NCI-H510A treated with DMSO at 0.1 percent for 48 hours (cell line): ENCODE measurements at regions not wholly inside any gene's neighbourhood (a gene's known extent, or its start where the extent isn't known, plus 50 kb on each side); places are given as distances from the start of the nearest gene placed in this dataset.
"Not testable (repeated sequence)": the region's sequence is repeated elsewhere in the genome, so short reads cannot be mapped to it uniquely, and the experiment has no call there.

ENCODE experiments used
- DNase-seq: peaks from one replicate; lab custom pipeline; 2025; lab: John Stamatoyannopoulos, UW

DNA sequence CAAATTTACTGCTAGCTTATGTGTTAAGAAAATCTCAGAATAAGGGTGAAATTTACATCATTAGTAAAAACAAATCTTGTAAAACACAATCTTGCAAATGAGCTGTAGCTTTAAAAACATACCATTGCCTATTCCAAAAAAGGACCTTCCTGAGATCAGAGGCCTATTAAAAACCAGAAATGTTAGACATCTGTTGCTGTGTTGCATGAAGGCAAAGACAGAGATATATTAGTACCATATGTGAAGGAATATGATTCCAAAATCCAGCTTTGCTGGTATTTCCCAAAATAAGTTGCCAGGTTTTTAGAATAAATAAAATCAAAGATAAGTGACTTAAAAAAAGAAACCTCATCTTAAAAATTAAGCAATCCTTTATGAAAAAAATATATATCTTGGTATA is 504.1 kb upstream of the CDIN1 start:
- no peak for DNase-seq

DNA sequence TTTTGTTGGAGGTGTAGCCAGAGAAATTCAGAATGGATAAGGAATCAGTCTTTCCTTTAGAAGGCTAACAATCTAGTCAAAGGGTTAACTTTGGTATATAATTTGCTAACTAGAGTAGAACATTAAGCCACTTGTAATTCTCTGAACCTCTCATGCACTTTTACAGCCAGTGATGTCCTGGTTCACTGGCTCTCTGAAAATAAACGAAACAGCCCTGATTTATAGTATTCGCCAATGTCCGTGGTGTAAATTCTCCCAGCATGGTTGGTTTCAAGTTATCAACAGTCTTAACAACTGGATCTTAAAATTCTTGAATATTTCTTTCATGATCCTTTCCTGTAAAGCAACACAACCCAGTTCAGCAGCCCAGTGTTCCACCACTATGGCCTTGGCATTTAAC is 500.4 kb upstream of the CDIN1 start:
- no peak for DNase-seq

DNA sequence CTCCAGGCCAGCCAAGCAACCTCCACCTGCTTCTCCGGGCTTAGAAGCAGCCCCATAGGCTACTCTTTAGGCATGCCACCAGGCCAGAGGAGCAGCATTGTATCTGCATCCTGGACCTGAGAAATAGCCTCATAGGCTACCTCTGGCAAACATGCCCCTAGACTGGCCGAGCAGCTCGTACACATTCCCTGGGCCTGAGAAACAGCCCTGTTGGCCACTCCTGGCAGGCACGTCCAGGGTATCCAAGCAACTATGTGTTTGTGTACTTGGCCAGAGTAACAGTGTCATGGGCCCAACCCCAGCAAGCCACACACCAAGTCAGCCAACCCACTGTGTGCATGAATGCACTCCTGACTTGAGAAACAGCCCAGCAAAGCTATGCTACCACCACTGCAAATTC is 498.7 kb upstream of the CDIN1 start:
- DNase-seq: no peak

DNA sequence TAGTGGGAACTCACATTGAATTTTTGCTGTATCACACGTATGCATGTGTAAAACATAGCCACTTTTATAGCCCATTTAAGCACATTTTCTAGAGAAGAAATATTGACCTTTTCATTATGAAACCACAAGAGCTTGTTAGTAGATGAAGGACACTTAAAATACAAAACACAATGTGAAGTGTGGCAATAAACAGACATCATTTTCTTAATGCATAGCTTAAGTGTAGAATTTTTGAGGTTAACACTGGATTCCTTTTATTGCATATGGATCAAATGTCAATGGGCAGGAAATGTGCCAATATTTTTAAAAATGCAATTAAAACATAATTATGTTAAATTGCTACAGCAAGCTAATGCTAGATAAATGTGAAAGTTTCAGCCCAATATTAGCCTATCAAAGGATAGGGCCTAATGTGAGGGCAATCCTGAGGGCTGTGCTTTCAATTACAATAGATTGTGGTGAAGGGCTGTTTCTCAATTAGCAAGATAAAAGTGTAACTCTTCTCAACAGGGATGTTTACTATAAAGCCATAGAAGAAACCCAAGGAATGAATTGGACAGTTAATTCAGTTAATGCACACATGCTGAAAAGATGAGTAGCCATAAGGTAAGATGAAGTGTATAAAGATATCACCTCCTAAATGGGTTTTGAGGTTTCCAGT is 489.0 kb upstream of the CDIN1 start:
- peak; percentile 0 for DNase-seq

DNA sequence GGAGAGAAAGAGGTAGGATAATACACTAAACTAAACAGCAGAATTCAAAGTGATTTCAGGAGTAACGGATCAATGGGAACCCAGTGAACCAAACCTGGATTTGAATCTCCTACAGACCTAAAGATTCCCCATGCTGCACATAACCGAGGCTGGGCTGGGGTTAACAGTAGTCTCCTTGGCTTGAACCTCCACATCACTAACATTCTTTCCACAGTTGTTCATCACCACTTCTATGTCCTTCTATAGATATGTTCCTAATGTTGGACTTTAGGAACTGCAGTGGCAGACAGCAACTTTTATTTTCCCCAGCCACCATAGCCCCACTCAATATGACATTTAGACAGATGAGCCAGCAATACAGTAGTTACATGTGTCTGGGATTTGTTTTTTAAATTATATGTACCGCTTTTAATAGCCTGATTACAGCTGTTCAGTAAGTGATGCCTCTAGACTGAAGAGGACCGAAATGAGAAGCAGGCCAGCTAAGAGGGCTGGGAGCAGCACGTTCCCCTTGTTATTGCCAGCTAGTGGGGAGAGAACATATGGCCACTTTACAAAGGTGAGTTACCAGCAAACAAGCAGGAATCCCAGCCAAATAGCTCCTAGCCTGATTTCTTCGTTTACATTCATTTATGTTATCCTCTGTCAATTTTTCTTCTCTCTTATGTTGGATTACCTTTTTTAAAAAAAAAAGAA is 472.6 kb upstream of the CDIN1 start:
- peak; percentile 1 for DNase-seq

DNA sequence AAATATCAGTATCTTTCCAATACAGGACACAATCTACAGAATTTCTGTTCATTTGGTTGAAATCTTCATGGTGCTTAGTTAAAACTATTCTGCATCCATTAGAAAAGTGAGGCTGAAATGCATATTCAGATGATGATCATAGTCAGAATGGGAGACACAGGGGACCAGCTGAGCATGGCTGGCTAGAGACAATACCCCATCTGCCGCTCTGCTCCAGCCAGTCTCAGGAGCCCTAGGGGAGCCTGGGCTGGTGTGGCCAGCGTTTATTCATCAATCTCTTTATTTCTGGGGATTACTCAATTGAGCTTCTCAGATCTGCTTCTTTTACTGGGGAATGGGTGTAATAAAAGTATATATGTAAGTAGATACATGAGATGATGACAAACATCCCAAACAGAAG is 470.9 kb upstream of the CDIN1 start:
- DNase-seq: no peak

DNA sequence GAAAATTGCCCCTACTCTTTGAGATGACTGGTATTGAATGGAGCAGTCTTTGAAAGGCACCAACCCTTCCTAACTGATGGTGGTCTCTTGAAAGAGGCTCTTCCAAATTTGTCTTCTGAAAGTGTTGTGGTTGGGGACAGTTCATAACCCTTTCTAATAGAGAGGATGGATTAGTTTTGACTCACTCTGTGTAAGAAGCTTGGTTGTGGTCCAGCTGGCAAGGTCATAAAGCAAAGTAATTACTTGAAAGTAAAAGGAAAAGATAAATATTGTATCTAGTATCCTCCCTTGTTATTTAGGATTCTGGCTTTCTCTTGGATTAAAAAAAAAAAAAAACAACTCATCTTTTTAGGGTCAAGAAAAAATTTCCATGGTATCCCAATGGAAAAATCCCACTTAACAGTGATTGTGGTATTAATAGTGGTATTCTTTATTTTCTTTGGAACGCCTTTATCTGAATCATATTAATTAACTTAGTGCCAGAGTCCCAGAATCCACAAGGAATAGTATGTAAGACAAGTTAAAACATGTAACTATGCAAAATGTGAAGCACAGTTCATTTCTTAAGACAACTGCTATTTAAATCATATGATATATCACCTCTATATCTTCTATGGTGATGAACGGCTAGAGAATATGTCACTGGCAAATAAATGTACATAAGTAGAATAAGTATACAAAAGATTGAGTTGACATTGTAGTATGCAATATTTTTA is 469.3 kb upstream of the CDIN1 start:
- DNase-seq: no peak

DNA sequence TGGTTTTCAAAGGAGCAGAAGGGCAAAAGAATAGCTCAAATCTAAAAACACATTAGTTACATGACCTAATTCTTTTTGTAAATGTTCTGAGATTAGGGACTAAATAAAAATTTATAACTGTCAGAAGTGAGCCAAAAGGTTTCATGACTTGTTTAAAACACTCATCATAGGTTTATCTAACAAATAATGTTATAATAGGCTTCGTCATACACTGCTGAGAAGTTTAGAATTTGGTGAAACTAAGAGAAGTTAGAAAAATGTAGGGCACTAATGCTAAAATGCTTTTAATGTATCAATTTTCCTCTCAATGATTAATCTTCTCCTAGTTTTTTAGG is 468.8 kb upstream of the CDIN1 start:
- DNase-seq: no peak

DNA sequence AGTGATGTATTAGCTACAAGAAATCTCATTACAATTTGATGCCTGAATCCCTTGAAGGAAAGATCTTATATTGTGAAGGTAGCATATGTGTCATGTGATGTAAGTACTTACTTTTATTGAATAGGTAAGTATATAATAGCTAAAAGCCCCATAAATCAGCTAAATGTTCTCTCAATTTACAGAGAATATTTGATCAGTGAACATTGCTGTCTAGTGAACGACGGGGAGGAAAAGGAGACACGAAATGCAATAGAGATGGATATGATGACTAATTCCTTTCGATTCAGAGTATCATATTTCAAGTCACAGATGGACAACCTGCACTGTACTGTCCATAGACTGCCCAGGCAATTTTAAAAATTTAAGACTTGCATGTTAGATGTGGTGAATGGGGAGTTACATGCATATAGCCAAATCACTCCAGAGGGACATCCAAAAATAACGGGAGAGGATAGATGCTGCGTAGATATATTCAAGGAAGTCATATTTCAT is 462.1 kb upstream of the CDIN1 start:
- peak; percentile 20 for DNase-seq

DNA sequence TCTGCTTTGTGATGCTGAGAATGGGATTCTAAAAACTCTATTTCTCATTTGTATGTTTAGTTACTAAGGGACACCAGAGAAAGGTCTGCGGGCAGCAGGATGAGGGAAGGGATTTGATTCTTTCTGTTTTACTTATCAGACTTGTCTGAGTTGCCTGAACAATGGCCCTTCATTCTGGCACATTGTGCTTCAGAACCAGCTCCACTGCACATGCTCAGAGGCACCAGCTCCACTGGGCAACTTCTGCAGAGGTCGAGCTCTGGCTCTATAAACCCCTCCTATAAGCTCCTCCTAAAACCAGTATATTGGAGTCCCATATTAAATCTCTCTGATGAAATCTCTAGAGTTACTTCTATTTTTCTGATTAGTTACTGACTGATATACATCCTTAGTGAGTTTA is 453.2 kb upstream of the CDIN1 start:
- no peak for DNase-seq

DNA sequence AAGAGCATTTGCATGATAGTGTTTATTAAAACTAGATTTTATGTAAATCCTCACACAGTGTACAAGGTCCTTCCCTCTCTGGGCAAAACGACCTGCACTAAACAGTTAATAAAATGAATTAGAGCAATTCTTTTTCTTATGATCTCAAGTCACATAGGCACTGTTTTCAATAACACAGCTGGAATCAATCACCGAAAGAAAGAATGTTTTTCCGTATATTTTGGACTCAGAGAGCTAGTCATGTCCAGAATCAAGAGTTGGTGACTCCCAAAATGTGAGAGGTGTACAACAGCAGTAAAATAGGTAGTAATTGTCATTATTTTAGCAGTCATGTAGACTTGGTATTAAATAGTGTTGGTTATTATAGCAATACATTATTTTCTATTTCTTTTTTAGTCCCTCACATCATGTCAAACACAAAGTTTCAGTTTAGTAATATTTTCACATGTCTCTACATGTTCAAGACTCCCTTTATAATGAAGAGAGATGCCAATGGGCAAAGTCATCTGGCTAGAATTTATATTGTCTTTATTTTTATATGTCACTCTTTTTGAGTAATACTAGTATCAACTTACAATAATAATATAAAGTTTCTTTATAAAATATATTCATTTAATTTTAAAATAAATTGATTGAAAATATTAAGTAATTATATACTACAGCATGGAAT is 448.6 kb upstream of the CDIN1 start:
- no peak for DNase-seq

DNA sequence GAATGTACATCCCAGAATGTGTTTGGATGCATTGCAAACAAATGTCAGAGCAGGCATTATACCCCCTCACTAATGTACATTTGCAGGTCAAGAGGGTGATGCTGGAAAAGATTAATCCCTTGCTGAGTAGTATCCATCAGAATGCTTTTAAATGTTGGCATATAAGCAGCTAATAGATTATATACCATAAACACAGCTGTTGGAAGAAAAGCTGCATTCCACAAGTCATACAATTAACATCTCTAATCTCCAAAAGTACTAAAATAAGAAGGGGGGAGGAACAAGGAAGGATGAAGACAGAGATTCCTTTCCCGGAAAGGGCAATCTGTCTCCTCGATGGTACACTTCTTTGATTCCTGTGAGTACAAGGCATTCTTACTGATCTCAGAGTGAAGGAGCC is 445.7 kb upstream of the CDIN1 start:
- DNase-seq: no peak

DNA sequence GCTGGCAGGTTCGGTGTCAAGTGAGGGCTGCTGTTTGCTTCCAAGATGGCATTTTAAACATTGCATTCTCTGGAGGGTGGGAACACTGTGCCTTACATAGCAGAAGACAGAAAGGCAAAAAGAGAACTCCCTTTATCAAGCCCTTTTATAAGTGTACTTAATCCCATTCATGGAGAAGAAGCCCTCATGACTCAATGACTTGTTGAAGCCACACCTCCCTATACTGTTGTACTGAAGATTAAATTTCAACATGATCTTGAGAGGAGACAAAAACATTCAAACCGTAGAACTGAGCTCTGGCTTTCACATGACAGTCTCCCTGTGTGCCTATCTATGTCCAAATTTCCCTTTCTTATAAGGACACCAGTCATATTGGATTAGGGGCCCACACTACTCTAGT is 443.4 kb upstream of the CDIN1 start:
- peak; percentile 1 for DNase-seq

DNA sequence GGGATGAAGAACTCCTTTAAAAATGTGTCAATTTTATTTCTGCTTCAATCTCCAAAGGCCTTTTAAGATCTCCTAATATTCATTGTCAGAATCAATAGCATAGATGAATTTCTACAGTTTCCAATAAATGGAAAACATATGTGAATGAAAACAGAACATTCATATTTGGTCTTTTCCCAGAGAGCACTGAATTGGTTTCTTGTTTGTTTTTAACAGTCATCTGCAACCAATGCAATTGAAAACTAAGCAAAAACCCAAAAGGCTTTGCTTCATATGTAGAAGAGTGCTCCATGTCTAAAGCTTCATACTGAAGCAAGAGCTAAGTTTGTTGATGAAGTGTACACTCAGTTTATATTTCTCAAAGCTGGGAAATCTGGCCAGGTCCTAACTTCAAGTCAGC is 426.5 kb upstream of the CDIN1 start:
- no peak for DNase-seq

DNA sequence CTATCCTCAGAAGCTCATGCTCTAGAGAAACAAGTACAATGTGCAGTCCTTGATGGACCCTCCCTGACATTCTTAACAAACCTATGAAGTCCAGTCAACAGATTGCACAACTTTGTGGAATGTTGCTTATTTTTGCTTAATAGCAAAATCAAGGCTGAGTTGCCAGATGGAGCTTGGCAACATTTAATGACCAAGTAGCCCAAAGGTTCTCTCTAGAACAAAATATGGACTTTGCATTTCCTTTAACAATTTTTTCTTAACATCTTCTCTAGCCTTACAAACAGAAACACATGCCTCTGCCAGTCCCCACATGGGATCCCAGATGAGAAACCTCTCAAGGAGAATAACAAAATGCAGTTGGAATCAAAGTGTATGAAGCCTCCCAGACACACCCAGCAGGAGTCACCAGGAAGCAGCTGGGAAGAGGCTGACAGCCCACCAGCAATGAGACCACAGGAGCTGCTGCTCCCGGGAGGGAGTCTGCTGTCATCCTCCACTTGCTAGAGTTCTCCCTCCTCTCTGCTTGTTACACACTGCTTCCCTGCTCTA is 422.5 kb upstream of the CDIN1 start:
- no peak for DNase-seq

DNA sequence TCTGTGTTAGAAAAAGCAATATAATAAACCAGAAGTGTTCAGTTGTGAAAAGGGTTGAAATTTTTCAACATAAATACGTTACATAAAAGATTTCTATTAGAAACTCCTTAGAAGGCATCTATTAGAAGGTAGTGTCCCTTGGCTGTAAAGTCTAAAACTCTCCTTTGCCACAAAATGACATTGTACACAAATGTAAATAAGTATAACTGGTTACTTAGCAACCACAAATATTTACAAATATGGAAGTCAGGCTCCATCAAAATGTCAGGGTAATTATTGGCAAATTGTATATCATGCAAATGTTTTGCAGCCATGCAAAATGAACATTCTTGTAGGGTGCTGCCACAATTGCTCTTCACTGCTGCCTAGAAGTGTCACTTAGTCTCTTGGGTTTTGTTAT is 419.1 kb upstream of the CDIN1 start:
- DNase-seq: no peak

DNA sequence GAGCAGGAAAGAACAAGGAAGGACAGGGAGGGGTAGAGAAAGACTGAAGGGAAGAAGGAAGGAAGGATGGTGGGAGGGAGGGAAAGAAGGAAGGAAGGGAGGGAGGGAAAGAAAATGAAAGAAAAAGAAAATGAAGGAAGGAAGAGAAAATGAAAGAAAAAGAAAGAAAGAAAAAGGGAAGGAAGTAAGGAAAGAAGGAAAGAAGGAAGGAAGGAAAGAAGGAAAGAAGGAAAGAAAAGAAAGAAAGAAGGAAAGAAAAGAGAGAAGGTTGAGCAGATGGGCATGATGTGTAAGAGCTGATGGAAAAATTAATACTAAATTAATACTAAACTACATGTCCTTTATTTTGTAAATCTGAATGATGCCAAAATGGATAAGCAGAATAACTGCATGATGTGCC is 418.3 kb upstream of the CDIN1 start:
- no peak for DNase-seq

DNA sequence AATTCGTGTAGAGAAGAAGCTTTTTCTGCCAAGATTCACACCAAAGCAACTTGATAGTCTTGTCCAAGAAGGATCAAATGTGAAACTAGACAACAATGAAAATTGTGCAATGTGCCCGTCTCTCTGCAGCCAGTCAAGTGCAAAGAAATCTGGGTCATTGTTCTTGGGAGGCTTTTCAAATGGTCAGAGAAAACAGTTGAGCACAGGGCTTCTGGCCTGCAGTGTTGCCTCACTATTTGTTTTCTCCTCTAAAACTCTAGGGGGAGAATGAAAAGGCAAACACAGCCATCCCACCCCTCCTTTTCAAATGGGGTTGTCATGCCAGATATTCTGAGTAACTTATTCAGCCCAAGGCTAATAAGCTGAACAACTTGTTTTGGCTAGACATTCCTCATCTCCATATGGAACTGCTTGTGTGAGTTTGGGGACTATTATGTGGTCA is 417.6 kb upstream of the CDIN1 start:
- no peak for DNase-seq

DNA sequence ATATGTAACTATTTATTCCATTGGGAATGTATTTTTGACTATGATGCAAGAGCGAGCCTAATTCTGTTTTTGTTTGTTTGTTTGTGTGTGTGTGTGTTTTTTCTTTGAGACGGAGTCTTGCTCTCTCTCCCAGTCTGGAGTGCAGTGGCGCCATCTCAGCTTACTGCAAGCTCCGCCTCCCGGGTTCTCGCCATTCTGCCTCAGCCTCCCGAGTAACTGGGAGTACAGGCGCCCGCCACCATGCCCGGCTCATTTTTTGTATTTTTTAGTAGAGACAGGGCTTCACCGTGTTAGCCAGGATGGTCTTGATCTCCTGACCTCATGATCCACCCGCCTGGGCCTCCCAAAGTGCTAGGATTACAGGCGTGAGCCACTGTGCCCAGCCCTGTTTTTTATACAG is 415.4 kb upstream of the CDIN1 start:
- not testable (repeated sequence) for DNase-seq

DNA sequence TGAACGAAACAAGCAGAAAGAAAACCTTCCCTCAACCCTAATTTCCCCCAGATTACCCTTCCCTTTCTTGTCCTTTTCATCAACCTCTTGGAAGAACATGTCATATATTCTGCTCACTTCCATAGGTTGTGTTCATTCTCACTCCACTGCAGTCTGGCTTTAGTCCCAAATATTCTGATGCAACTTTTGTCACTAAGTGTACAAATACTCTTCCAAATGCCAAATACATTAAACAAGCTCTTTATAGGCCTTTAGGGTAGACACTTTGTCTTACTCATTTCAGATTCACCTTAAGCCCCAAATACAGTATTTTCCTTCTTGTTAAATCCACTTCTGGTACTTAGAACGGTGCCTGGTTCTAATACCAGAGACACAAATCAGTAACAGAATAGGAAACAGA is 406.5 kb upstream of the CDIN1 start:
- DNase-seq: no peak

DNA sequence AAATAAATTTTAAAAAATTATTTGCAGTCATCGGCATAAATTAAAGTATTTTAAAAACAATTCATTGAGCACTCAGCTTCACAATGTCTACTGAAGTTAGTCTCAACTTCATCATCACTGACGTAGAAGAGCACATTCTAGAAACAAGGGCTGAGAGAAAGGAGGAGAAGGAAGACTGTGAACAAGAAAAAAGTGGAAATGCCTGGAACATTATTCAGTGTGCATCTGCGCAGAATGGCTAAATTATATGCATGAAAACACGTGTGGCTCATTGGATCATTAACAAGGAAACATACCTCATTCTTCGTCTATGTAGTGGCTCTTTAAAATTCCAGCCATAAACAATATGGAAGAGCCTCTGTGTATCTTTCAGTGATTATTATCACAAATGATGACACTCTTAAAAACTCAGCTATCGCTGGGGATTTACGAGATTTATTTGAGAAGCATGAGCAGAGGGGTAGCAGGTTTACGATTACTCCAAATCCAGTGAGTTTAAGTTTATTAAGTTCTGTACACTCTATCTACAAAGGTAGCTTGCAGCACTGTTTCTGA is 404.2 kb upstream of the CDIN1 start:
- DNase-seq: no peak

DNA sequence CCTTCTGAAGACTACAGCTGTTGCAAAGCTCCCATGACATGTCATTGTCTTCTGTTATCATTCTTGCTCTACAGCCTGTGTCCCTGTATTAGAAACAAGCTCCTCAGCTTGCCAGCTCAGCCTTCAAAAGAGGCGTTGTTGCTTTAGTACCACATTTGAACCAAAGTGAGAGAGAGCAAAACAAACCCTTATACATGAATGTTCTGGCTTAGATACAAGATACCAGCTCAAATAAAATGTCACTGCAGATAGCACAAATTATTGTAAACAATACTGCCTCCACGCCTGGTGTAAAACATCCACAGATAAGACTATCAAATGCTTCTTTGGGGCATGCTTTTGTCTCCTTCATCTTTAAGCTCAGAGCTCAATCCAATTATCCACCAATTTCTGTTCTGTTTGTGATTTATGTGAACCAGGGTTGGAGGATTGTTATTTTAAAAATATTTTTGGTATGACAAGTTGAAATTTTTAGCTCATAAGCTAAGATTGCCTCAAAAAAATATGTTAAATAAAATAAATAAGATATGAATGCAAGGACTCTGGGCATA is 403.6 kb upstream of the CDIN1 start:
- DNase-seq: no peak
